CD4-positive, alpha-beta T cell treated with Interleukin-17A for 1 hour (primary cell): ENCODE measurements at regions not wholly inside any gene's neighbourhood (a gene's known extent, or its start where the extent isn't known, plus 50 kb on each side); places are given as distances from the start of the nearest gene placed in this dataset.
"Not testable (repeated sequence)": the region's sequence is repeated elsewhere in the genome, so short reads cannot be mapped to it uniquely, and the experiment has no call there.

ENCODE experiments used
- DNase-seq: peaks from one replicate; pipeline ENCODE4 v3.0.0-alpha.2; 2020

DNA sequence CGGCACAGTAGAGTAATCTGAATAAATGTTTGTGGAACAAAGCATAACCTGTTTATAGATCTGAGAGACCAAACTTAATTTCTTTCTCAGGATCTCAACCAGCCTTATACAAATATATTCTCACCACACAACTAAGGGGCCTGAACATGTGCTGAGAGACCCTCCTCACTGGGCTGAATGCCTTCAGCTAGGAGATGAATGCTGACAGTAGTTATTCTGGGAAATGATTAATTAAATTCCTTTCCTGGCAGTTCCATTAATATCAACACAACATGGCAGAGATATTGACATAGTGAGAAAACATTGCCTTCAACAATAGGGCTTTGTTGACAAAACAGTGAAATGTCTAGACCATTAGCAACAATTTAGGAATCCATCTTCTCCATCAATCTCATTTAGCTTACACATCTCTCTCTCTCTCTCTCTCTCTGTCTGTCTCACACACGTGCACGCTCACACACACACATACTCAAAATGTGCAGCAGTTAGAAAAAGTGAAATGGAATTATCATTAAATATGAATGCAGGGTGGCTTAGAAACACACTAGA is 780.8 kb upstream of the CDH8 start:
- no peak for DNase-seq

DNA sequence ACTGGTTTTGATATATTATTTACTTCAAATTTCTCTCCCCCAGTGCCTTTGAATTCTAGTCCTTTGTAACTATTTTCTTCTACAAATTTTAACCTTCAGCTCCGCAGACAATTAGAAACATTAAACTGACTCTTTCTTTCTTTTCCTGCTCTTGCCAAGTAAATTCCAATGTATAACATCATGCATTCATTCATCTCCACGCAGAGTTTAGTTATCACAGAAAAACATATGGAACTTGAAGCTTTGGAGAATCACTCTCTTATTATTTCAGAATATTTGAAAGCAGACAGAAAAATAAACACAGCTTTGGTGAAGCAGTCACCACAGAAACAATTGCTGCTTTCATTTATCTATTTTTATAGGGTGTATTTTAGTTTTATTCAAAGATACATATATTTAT is 778.7 kb upstream of the CDH8 start:
- DNase-seq, result no peak

DNA sequence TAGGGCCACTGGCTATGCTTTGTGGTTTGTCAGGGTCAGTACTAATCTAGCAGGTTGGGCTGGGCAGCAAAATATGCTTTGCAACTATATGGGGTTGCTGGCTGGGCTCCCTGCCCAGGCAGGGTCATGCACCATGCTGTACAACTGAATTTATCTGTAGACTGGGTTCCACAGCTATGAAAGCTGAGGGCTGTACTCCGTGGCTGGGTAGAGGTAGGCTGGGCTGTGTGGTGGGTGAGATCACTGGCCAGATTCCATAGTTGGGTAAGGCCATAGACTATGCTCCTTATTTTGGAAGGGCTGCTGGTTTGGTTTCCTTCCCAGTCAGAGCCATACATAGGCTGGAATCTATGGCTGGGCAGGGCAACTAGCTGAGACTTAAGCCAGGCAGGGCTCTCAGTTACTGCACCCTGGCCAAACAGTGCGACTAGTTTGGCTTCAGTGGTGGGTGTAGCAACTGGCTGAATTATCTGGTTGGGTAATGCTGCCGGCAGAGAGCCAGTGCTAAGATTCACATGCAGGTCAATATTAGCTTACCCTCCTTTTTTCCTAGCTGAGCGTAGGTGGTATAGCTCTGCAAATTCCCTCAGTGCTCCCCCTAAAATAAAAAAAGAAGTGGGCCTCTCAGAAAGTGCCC is 769.1 kb upstream of the CDH8 start:
- no peak for DNase-seq

DNA sequence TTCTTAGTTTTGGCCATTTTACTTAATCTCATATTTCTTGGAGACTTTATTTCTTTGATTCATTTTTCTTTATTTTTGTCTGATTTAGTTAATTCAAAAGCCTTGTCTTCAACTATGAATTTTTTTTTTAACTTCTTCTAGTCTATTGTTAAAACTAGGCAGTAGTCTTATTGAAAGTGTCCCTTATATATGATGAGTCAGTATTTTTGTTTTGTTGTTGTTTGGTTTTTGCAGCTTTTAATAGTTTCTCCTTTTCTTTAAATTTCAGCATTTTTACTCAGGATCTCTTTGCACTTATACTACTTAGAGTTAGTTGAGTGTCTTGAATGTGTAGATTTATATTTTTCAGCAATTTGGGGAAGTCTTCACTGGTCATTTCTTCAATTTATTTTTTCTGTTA is 758.5 kb upstream of the CDH8 start:
- DNase-seq, result no peak

DNA sequence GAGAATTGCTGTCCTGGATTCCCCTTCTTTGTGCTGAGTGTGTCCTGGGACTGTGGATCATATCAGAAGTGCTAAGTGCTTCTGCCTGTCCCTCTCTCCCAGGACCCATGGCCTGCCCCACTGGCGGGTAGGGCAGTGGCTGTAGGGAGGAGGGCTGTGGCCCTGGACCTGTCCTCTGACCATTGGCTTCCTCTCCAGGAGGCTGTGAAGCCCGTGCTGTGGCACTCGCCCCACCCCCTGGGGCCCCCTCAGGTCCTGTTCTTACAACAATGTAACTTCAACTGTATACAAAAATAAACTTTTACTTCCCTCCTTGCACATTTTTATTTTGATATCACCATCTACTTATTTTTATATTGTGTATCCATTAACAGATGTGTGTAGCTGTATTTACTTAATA is 743.8 kb upstream of the CDH8 start:
- DNase-seq, result not testable (repeated sequence)

DNA sequence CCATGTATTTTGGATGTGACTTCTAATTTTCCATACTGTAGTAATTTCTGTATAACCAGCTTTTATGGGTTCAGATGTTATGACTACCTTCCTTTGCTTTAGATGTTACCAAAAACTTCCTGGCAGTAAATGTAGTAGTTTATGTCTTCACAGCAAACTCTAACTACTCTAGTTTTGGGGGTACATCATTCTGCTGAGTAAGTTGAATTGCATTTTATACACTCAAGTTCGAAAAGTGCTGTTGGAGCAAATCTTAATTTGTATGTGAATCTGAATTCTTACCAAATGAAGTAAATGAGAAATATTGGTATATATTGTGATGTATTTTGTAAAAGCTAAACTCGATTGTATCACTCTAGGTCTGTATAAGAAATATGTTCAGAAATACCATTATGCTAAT is 728.3 kb upstream of the CDH8 start:
- DNase-seq, result no peak

DNA sequence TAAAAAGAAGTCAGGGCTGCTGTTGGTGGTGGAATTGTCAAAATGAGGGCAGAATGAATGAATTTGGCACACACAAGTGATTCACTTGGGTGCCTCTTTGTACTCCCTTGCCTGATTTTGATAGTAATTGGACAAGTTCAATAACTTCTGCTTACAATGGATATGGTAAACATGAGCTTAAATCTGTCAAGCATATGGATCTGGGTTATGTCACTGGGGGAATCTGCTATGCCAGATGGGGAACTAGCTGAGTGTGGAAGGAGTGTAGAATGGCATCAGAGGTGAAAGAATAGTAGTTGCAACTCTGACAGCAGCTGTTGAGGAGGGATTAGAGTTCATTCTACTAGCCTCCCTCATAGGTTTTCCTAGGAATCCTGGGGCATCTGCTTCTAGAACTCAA is 724.2 kb upstream of the CDH8 start:
- DNase-seq, result no peak

DNA sequence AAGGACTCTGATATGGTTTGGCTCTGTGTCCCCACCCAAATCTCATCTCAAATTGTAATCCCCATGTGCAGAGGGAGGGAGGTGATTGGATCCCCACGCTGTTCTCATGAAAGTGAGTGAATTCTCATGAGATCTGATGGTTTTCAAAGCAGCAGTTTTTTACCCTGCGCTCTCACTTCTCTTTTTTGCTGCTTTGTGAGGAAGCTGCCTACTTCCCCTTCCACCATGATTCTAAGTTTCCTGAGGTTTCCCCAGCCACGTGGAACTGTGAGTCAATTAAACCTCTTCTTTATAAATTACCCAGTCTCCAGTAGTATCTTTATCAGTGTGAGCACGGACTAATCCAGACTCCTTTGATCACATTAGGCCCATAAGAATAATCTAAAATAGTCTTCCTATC is 719.7 kb upstream of the CDH8 start:
- no peak for DNase-seq

DNA sequence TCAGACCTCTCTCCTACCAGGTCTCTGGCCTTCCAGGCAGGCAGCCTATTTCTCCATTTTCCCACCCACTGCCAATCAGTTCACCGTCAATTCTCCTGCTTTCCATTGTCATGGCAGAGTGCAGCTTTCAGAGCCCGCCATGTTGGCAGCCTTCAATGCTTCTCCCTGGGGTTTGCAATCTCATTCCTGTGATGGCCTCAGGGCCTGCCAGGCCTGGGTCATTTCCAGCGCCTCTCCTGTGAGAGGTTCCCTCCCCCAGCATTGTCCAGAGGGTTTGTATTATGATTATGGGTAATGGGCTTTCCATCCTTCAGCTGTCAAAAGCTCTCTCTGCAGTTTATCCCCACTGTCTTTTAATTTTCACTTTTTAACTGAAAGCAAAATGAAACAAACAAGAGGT is 716.6 kb upstream of the CDH8 start:
- no peak for DNase-seq

DNA sequence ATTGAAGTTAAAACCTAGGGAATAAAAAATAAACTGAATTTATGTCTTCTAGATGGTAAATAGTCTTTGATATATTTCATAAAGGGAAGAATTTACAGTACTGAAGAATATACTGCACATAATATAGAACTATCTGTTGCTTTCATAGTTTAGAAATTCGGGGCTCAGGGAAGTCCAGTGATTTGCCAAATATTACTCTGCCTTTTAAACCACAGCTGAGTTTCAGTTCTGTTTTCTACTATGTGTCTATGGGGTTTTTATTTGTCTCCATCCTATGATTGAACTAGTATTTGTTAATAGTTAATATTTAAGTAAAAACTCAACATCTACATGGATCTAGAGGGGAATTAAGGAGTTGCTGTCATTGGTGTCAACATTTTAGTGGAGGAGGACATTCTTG is 715.0 kb upstream of the CDH8 start:
- DNase-seq, result no peak

DNA sequence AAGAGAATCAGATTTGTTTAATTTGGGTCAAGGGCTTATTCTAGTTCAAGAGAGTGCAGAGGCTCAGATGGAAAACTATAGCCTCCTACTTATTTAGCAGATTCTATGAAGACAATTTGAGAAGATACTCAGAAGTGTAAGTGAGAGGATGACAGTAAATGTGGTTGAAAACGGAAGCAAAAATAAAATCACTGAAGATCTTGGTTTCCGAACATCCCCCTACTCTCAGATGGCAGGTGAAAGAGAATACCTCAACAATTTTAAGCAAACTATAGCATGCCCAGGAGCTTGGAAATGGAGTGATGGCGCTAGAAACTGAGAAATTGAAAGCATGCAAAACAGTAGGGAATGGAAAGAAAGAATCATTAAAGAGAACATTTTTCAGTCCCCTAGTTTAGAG is 705.5 kb upstream of the CDH8 start:
- DNase-seq, result no peak

DNA sequence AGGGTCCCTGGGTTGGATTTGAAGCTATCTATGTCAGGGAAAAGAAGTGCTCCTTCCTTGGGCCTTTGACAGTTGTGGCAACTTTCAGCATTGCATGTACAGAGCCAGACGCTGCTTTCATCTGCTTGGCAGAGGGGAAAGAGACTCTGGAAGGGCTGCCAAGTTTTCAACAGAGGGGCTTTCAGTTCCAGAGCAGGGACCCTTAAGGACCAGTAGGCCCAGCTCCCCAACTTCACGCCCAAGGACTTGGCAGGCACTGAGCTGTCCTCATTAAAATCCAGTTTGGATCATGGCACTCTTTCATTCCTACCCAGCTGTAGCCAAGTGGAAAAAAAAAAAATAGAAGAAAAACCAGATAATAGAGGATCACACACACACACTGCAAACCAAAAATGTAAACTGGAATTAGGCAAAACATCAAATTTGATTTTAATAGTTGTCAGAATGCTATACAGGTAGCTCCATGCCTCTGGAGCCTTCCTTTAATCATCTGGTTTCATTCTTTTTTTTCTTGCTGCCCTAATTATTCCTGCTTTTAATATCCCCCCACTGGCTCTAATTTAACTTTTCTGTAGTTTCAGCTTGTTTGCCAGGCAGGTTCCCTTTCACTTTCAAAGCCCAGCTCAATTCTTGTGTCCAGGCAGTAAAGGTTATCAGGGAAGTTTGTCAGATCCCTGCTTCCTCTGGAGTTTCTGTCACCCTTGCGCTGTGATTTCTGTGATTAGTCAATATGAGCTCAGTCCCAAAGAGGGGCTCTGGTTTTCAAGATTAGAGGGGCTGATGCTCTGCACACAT is 702.6 kb upstream of the CDH8 start:
- DNase-seq, result no peak

DNA sequence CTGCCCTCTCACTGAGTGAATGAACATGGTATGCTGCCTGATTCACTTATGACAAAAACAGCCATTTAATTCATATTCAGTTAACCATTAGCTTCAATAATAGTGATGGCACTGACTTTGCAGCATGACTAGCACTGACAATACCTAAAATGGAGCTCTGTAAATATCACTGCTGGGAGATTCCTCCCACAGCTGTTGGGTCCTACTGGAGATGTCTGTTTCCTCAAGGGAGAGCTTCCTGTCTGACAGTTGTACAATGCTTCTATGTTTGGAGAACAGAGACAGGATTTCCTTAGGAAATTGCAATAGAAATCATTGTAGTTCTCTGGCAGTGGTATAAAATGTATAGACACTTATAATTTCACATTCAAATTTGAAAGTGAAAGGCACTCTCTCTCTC is 695.9 kb upstream of the CDH8 start:
- DNase-seq, result no peak

DNA sequence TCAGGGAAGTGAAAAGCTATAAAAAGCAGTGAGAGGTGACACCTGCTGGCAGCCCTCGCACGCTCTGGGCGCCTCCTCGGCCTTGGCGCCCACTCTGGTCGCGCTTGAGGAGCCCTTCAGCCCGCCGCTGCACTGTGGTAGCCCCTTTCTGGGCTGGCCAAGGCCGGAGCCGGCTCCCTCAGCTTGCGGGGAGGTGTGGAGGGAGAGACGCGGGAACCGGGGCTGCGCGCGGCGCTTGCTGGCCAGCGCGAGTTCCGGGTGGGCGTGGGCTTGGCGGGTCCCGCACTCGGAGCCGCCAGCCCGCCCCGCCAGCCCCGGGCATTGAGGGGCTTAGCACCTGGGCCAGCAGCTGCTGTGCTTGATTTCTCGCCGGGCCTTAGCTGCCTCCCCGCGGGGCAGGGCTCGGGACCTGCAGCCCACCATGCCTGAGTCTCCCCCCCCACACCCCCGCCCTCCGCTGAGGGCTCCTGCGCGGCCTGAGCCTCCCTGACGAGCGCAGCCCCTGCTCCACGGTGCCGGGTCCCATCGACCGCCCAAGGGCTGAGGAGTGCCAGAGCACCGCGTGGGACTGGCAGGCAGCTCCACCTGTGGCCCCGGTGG is 688.5 kb upstream of the CDH8 start:
- DNase-seq, result not testable (repeated sequence)

DNA sequence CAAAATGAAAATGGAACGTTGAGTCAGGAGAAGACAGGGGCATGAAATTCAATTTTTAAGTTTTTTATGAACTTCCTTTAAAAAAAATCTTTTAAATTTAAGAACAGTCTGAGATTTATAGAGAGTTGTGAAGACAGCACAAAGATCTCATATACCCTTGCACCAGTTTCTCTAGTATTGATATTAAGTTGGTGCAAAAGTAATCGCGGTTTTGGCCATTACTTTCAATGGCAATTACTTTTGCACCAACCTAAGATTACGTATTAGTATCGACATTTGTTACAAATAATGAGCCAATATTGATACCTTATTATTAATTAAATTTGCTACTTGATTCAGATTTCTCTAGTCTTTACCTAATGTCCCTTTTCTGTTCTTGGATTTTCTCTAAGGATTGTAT is 684.4 kb upstream of the CDH8 start:
- DNase-seq, result no peak

DNA sequence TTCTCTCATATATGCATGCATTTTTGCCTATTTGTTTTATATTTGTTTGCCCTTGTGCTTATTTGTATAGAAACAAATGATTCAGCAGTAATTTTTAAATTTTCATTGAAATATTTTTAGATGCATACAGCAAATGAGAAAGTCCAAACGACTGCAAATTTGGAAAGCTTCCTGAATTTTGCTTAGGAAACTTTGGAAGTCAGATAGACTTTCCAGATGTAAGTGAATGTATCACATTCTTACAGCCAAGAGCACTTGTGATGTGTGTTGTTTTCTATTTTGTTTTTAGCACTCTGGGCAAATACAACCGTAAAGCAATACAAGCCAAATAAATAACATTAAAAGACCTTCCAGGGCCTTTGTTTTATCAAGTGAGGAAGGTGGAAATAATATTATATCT is 680.8 kb upstream of the CDH8 start:
- no peak for DNase-seq

DNA sequence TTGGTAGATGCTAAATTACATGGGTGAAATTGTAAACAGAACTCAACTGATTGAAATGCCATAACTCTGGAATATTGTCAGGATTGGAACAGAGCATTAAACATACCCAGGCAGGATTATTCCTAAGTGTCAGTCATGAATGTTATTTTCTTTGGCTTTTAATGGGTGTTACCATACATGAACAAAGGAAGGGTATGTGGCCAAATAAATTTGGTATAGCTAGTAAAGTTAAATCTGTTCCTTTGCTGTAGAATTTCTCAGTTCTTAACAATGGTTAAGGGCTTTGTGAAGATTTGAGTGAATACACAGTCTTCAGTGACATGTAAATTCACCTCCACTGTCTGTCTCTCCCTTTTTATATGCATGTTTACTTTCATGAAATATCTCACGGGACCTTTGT is 679.5 kb upstream of the CDH8 start:
- DNase-seq, result no peak

DNA sequence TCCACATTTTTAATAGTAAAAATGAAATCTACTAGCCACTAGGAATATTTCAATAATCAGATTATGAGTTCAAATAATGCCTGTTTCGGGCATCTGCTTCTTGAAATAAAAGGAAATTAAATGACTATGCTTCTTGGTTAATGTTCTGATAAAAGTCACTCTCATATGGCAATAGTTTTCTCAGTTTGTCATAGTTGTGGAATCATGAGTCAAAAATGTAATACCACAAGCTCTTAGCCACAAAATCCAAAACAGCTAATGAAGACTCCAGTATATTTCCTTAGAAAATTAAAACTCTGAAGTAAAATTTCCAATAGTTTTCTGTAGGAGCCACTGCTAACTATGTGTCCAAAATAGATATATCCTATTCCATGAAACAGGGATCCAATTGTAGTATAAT is 676.3 kb upstream of the CDH8 start:
- DNase-seq, result no peak

DNA sequence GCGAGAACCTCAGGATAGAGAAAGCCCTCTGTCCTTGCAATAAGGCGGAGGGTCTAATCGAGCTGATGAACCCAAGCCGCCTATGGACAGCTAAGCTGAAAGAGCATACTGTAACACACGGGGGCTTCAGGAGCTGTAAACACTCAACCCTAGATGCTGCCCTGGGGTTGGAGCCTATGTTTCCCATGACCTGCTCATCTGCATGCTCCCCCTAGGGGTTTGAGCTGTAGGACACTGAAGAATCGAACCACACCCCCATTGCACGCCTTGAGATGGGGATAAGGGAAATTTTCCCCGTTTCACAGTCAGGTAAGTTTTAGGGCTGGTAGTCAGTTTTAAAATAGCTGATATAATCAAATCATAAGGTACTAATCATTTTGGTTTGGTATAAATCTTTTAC is 675.6 kb upstream of the CDH8 start:
- no peak for DNase-seq

DNA sequence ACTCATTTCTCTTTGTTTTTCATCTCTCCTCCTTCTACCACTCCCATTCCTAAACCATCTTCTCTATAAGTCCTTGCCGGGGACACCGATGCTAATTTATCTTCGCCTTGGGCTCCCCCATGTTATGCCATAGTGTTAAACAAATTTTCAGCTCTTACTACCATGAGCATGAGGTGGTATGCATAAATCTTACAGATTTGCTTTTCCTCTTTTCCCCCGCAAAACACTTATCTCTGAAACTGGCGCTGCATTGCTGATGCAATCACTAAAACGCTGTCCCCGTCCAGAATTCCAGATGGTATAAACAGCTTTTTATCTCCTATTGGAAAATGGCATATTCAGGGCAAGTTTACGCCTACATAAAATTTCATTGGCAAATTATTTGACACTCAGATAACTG is 673.6 kb upstream of the CDH8 start:
- no peak for DNase-seq

DNA sequence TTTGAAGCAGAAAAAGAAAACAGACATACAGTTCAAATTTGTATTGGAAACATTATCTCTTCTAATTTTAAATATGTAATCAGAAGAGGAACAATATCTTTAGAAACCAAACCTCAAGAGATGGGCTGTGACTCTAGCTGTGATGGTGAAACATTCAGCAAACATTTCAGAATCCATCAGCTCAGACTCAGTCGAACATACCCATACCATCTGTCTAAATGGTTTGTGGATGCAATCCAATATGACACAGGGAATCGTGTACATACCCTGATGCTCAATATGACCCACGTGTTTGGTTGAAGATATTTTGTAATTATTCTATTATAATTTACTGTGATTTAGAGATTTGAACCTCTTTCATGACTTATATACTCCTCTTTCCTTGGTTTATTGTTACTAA is 665.2 kb upstream of the CDH8 start:
- no peak for DNase-seq

DNA sequence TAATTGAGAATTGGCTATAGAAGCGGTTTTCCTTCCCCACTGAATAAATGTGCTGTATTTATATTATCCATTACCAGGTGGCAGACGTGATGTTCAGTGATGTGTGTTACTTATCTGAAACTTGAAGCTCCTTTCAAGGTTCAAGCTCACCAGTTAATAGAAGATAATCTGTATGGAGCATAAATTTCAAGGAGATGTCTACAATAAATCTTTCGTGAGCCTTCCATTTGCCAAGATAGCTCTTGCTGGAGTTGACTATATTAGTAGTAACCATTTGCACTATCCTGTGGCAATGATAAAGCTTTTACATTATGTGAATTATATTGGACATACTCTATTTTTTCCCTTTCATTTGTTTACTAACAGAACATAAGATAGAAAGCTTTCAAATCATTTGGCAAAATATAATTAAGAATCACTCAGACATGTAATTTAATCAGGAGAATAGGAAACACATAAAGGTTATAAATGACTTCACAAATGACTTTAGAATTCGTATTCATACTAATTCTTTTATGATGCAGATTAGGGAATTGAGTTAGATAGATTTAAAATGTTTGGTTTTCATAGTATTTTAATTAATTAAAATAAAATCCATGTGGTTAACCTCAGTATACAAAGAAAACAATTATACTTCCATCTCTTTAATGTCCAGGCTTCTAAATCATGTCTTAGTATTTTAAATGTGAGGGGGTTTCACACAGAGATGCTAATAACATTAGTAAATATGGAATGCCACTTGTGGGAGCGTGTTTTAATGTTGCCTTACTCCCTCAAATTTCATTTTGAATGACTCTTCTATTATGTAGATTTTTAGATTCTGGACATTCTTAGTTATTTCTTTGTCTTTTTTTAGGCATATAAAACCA is 664.4 kb upstream of the CDH8 start:
- no peak for DNase-seq

DNA sequence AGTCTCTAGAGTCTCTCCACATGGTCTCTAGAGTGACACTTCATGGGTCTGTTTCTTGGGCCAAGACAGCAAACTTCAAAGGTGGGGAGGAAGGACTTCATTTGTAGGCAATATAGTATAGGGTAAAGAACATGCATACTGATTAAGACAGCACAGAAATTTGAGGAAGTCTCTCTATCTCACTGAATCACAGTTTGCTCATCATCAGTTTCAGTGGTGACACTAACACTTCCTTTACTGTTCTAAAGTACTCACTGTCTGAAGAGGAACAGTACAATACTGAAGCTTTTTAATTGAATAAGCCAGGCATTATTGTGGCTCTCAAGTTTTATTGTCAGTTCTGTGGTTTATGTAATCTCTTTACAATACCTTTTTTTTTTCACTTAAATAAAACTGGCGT is 656.4 kb upstream of the CDH8 start:
- no peak for DNase-seq
